Liver (tissue), 8 donors: ENCODE measurements at regions not wholly inside any gene's neighbourhood (a gene's known extent, or its start where the extent isn't known, plus 50 kb on each side); places are given as distances from the start of the nearest gene placed in this dataset.

Experiments
- DNase-seq: peaks from one replicate; pipeline ENCODE4 v3.0.0-alpha.2; 2017; ENCODE audit warnings: low spot score
- H3K27ac ChIP-seq, 2 donors: one replicate each; pipeline ENCODE4 v1.7.0; 2013; ENCODE audit warnings: inconsistent platforms in 2 of 2, low read length in 2 of 2, control low read depth in 1 of 2, low read depth in 1 of 2, mild to moderate bottlenecking in 1 of 2
- H3K27me3 ChIP-seq, 4 donors: one replicate each; pipeline versions ENCODE4 v1.6.1 to v1.7.0; 2013; ENCODE audit warnings: low read length in 3 of 4, inconsistent platforms in 1 of 4, mild to moderate bottlenecking in 1 of 4, moderate library complexity in 1 of 4; ENCODE audit not compliant: control insufficient read depth in 4 of 4, insufficient read depth in 4 of 4
- H3K36me3 ChIP-seq, 4 donors: one replicate each; pipeline versions ENCODE4 v1.6.1 to v1.7.0; 2013; ENCODE audit warnings: low read length in 3 of 4, mild to moderate bottlenecking in 3 of 4, low read depth in 1 of 4, moderate library complexity in 1 of 4; ENCODE audit not compliant: control insufficient read depth in 4 of 4, insufficient read depth in 3 of 4
- H3K4me1 ChIP-seq, 4 donors: one replicate each; pipeline versions ENCODE4 v1.6.1 to v1.7.0; 2013; ENCODE audit warnings: low read length in 3 of 4, mild to moderate bottlenecking in 3 of 4, moderate library complexity in 1 of 4; ENCODE audit not compliant: control insufficient read depth in 4 of 4, insufficient read depth in 4 of 4
- H3K4me3 ChIP-seq, 3 donors: one replicate each; pipeline versions ENCODE4 v1.6.1 to v1.7.0; 2013; ENCODE audit warnings: low read length in 3 of 3, control low read depth in 1 of 3, low read depth in 1 of 3, mild to moderate bottlenecking in 1 of 3
- H3K9ac ChIP-seq, 2 donors: one replicate each; pipeline ENCODE4 v1.7.0; 2013; ENCODE audit warnings: low read length in 2 of 2, mild to moderate bottlenecking in 2 of 2, moderate library complexity in 2 of 2, control low read depth in 1 of 2, low read depth in 1 of 2
- H3K9me3 ChIP-seq, 4 donors: one replicate each; pipeline versions ENCODE4 v1.6.1 to v1.7.0; 2013; ENCODE audit warnings: low read length in 3 of 4; ENCODE audit not compliant: control insufficient read depth in 4 of 4
- EGR1 ChIP-seq, 2 donors: IDR thresholded peaks; 2 replicates each; pipeline ENCODE4 v1.6.1; 2016 to 2018; ENCODE audit warnings: antibody characterized with exemption in 2 of 2, low read depth in 2 of 2
- FOXA1 ChIP-seq: IDR thresholded peaks from 2 replicates; pipeline ENCODE4 v1.6.1; 2016; ENCODE audit warnings: antibody characterized with exemption
- FOXA2 ChIP-seq: IDR thresholded peaks from 2 replicates; pipeline ENCODE4 v1.6.1; 2016; ENCODE audit warnings: antibody characterized with exemption
- GABPA ChIP-seq, 2 donors: IDR thresholded peaks in 1 of 2; conservative IDR thresholded peaks in 1 of 2; 2 replicates each; pipeline ENCODE4 v1.6.1; 2016; ENCODE audit warnings: antibody characterized with exemption in 2 of 2, mild to moderate bottlenecking in 1 of 2, moderate library complexity in 1 of 2
- HNF4A ChIP-seq, 2 donors: conservative IDR thresholded peaks; 2 replicates each; pipeline ENCODE4 v1.6.1; 2016; ENCODE audit warnings: antibody characterized with exemption in 2 of 2, mild to moderate bottlenecking in 2 of 2
- HNF4G ChIP-seq: IDR thresholded peaks from 2 replicates; pipeline ENCODE4 v1.6.1; 2016; ENCODE audit warnings: antibody characterized with exemption
- JUND ChIP-seq, 2 donors: IDR thresholded peaks; 2 replicates each; pipeline ENCODE4 v1.6.1; 2016; ENCODE audit warnings: antibody characterized with exemption in 2 of 2
- NR2F2 ChIP-seq: IDR thresholded peaks from 2 replicates; pipeline ENCODE4 v1.6.1; 2016; ENCODE audit warnings: antibody characterized with exemption
- RAD21 ChIP-seq, 2 donors: IDR thresholded peaks; 2 replicates each; pipeline ENCODE4 v1.6.1; 2016; ENCODE audit warnings: antibody characterized with exemption in 2 of 2, mild to moderate bottlenecking in 2 of 2
- RXRA ChIP-seq, 2 donors: IDR thresholded peaks; 2 replicates each; pipeline ENCODE4 v1.6.1; 2017 to 2018; ENCODE audit warnings: antibody characterized with exemption in 2 of 2, mild to moderate bottlenecking in 1 of 2
- SP1 ChIP-seq: IDR thresholded peaks from 2 replicates; pipeline ENCODE4 v1.6.1; 2018; ENCODE audit warnings: antibody characterized with exemption, mild to moderate bottlenecking
- TAF1 ChIP-seq: conservative IDR thresholded peaks from 2 replicates; pipeline ENCODE4 v1.6.1; 2016; ENCODE audit warnings: antibody characterized with exemption, mild to moderate bottlenecking
- YY1 ChIP-seq: IDR thresholded peaks from 2 replicates; pipeline ENCODE4 v1.6.1; 2016; ENCODE audit warnings: antibody characterized with exemption, mild to moderate bottlenecking
- WGBS: extraction: QIAGEN DNeasy Blood & Tissue Kit; methylation state at CpG from one replicate; pipeline ENCODE4 v1.1.7; 2013; 5-methylcytosine and 5-hydroxymethylcytosine counted together
- TF ChIP-seq, protein P1 (sequence below): fragments of 150-350 bp; IDR thresholded peaks from 2 replicates; pipeline ENCODE4 v1.5.1; 2017; ENCODE audit warnings: improper control_type of control experiment, low read depth, low read length; ENCODE audit not compliant: missing input control
- TF ChIP-seq, protein P2 (sequence below): IDR thresholded peaks from 2 replicates; pipeline ENCODE4 v1.6.1; 2016; ENCODE audit warnings: antibody characterized with exemption, mild to moderate bottlenecking
- TF ChIP-seq, protein P3 (sequence below): IDR thresholded peaks from 2 replicates; pipeline ENCODE4 v1.6.1; 2016; ENCODE audit warnings: antibody characterized with exemption
- TF ChIP-seq, protein P4 (sequence below): IDR thresholded peaks from 2 replicates; pipeline ENCODE4 v1.6.1; 2016; ENCODE audit warnings: antibody characterized with exemption
- TF ChIP-seq, protein P5 (sequence below): IDR thresholded peaks from 2 replicates; pipeline ENCODE4 v1.6.1; 2016; ENCODE audit warnings: antibody characterized with exemption
- donor health status: healthy.
- donor health status: healthy.
- donor health status: healthy.
- donor health status: healthy.
- donor health status: healthy.

DNA sequence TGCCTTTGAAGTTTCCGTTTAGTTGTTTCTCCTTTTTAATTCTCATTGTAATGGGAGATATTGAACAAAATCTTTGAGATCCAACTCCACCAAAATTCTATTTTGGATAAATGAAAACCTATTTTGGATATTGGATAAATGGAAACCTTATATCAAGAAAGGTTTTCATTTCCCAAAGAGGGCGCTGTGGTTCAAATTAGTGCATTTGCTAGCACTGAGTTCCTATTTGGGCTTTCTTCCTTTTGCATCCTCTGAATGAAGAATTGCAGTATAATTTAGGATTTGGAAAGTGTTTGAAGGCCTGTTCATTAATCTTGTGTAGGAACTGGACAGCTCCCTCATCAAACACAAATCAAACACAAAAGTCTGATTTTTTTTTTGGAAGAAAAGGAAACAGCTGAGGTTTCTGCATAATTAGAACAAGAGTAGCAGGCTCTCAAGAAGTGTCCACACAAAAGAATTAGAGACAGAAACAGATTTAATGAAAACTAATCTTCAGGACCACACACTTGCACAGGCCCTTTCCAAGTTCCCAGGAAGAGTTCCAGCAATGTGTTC, 80.8 kb upstream of the KLF14 start:
- Histone ChIP-seq H3K9me3 (no peaks in the 10 kb centered on the region), H3K9ac (no peak overlapping the region), H3K27ac (no peak overlapping the region), H3K4me3 (no peak overlapping the region), H3K36me3 (no peaks in the 10 kb centered on the region), H3K4me1 (no peaks in the 10 kb centered on the region), H3K27me3 (no peaks in the 10 kb centered on the region)
- TF ChIP-seq, protein P1, sequence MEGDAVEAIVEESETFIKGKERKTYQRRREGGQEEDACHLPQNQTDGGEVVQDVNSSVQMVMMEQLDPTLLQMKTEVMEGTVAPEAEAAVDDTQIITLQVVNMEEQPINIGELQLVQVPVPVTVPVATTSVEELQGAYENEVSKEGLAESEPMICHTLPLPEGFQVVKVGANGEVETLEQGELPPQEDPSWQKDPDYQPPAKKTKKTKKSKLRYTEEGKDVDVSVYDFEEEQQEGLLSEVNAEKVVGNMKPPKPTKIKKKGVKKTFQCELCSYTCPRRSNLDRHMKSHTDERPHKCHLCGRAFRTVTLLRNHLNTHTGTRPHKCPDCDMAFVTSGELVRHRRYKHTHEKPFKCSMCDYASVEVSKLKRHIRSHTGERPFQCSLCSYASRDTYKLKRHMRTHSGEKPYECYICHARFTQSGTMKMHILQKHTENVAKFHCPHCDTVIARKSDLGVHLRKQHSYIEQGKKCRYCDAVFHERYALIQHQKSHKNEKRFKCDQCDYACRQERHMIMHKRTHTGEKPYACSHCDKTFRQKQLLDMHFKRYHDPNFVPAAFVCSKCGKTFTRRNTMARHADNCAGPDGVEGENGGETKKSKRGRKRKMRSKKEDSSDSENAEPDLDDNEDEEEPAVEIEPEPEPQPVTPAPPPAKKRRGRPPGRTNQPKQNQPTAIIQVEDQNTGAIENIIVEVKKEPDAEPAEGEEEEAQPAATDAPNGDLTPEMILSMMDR: no peak
- TF ChIP-seq RAD21 (IDR thresholded peaks at IDR 0.05): peak in 1 of 2 donors; percentile 13
- TF ChIP-seq NR2F2: no peak
- no peak for TF ChIP-seq SP1
- 55% methylated on average over 2 of the region's 2 CpGs for WGBS
- DNase-seq: no peak

DNA sequence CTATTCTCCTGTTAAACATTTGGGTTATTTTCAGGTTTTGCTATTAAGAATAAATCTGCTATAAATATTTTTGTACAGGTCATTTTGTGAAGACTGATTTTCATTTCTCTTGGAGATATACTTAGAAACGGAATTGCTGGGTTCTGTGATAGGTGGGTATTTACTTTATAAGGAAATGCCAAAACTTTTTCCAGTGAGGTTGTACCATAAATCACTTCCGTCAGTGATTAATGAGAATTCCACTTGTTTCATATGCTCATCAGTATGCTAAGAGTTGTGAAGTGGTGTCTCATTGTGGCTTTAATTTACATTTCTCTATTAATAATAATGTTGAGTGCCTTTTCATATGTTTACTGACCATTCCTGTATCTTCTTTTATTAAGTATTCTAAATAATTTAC, 84.0 kb upstream of the KLF14 start:
- Histone ChIP-seq H3K4me1 (no peaks in the 10 kb centered on the region), H3K27me3 (no peaks in the 10 kb centered on the region), H3K4me3 (no peak overlapping the region), H3K9me3 (no peaks in the 10 kb centered on the region), H3K9ac (no peak overlapping the region), H3K27ac (no peak overlapping the region), H3K36me3 (no peaks in the 10 kb centered on the region)
- no peak for DNase-seq
- TF ChIP-seq HNF4A (conservative IDR thresholded peaks at IDR 0.05) (no peak), RAD21 (IDR thresholded peaks at IDR 0.05) (no peak)
- 75% methylated on average over 2 of the region's 2 CpGs for WGBS

DNA sequence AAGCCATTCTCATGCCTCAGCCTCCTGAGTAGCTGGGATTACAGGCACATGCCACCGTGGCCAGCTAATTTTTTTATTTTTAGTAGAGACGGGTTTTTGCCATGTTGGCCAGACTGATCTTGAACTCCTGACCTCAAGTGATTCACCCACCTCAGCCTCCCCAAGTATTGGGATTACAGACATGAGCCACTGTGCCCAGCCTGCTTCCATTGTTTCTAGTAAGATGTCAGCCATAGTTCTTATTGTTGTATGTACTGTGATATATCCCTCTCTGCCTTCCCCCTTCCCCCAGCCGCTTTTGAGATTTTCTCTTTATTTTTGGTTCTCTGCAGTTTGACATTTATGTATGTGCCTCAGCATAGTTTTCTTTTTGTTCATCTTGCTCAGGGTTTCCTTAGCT, 87.9 kb upstream of the KLF14 start:
- H3K27ac ChIP-seq: no peak overlapping the region
- H3K4me3 ChIP-seq: no peak overlapping the region
- no peaks in the 10 kb centered on the region for H3K36me3 ChIP-seq
- WGBS: 87% methylated on average over 3 of the region's 3 CpGs
- DNase-seq: no peak
- no peak overlapping the region for H3K9ac ChIP-seq
- no peak for TF ChIP-seq YY1
- TF ChIP-seq, protein P2, sequence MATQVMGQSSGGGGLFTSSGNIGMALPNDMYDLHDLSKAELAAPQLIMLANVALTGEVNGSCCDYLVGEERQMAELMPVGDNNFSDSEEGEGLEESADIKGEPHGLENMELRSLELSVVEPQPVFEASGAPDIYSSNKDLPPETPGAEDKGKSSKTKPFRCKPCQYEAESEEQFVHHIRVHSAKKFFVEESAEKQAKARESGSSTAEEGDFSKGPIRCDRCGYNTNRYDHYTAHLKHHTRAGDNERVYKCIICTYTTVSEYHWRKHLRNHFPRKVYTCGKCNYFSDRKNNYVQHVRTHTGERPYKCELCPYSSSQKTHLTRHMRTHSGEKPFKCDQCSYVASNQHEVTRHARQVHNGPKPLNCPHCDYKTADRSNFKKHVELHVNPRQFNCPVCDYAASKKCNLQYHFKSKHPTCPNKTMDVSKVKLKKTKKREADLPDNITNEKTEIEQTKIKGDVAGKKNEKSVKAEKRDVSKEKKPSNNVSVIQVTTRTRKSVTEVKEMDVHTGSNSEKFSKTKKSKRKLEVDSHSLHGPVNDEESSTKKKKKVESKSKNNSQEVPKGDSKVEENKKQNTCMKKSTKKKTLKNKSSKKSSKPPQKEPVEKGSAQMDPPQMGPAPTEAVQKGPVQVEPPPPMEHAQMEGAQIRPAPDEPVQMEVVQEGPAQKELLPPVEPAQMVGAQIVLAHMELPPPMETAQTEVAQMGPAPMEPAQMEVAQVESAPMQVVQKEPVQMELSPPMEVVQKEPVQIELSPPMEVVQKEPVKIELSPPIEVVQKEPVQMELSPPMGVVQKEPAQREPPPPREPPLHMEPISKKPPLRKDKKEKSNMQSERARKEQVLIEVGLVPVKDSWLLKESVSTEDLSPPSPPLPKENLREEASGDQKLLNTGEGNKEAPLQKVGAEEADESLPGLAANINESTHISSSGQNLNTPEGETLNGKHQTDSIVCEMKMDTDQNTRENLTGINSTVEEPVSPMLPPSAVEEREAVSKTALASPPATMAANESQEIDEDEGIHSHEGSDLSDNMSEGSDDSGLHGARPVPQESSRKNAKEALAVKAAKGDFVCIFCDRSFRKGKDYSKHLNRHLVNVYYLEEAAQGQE: no peak
- TF ChIP-seq NR2F2: no peak
- TF ChIP-seq, protein P3, sequence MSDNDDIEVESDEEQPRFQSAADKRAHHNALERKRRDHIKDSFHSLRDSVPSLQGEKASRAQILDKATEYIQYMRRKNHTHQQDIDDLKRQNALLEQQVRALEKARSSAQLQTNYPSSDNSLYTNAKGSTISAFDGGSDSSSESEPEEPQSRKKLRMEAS: no peak
- TF ChIP-seq, protein P4, sequence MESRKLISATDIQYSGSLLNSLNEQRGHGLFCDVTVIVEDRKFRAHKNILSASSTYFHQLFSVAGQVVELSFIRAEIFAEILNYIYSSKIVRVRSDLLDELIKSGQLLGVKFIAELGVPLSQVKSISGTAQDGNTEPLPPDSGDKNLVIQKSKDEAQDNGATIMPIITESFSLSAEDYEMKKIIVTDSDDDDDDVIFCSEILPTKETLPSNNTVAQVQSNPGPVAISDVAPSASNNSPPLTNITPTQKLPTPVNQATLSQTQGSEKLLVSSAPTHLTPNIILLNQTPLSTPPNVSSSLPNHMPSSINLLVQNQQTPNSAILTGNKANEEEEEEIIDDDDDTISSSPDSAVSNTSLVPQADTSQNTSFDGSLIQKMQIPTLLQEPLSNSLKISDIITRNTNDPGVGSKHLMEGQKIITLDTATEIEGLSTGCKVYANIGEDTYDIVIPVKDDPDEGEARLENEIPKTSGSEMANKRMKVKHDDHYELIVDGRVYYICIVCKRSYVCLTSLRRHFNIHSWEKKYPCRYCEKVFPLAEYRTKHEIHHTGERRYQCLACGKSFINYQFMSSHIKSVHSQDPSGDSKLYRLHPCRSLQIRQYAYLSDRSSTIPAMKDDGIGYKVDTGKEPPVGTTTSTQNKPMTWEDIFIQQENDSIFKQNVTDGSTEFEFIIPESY: no peak
- no peak for TF ChIP-seq RAD21 (IDR thresholded peaks at IDR 0.05)
- TF ChIP-seq FOXA1: no peak
- TF ChIP-seq RXRA (IDR thresholded peaks at IDR 0.05): no peak
- TF ChIP-seq, protein P5, sequence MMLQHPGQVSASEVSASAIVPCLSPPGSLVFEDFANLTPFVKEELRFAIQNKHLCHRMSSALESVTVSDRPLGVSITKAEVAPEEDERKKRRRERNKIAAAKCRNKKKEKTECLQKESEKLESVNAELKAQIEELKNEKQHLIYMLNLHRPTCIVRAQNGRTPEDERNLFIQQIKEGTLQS: no peak
- TF ChIP-seq HNF4A (conservative IDR thresholded peaks at IDR 0.05): no peak
- TF ChIP-seq TAF1: no peak
- no peak for TF ChIP-seq HNF4G
- TF ChIP-seq, protein P1: no peak
- no peak for TF ChIP-seq FOXA2
- TF ChIP-seq JUND (IDR thresholded peaks at IDR 0.05): no peak
- no peak for TF ChIP-seq GABPA (IDR thresholded peaks at IDR 0.05 in 1 of 2, conservative IDR thresholded peaks at IDR 0.05 in 1 of 2)
- TF ChIP-seq SP1: no peak
- TF ChIP-seq EGR1 (IDR thresholded peaks at IDR 0.05; ENCODE audit: low read depth in 2 of 2): no peak
- peaks cover 0 to 11% (median 4%) of the 10 kb centered on the region in 4 donors for H3K9me3 ChIP-seq
- H3K27me3 ChIP-seq: no peaks in the 10 kb centered on the region
- no peaks in the 10 kb centered on the region for H3K4me1 ChIP-seq
